ENCODE measurements at regions not wholly inside any gene's neighbourhood (a gene's known extent, or its start where the extent isn't known, plus 50 kb on each side); places are given as distances from the start of the nearest gene placed in this dataset.

DNA sequence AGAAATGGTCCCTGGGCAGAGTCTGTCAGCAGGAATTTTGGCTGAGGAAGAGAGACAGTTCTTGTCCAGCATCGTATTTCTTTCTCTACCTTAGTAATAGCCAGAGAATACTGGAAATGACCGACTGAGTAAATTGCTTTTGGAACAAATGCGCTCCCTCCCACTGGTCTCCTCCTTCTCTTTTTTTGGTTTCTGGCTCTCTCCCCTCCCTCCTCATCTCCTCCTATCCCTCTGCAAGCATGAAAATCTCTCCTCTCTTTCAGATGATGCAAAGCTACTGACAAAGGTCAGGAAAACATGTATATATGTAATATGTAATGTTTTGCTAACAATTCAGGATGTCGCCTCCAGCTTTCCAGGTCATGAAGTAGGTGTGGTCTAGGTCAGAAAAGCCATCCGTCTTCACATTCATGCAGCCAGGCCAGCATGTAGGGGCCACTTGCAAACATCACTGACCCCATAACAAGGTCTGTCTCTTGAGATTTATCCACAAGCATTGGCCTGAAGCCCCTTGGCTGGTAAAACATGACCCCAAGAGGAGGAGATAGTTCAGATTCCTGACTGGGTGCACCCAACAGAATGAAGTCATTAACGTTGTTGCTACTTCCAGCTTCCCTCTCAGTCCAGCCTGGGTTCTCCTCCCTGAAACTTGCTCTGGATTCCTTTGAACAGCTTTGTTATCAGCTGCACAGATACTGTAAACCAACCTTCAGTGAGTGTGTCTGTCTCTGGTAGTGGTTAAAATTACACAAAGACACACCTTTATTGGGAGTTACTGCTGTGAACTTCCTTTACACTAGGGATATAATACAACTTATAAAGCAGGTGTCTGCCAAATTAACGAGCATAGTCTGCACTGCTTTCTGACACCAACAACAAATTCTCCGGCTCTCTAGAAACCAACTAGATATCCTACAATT, 864.4 kb upstream of the KLHL29 start:
- DNase-seq, result no peak

DNA sequence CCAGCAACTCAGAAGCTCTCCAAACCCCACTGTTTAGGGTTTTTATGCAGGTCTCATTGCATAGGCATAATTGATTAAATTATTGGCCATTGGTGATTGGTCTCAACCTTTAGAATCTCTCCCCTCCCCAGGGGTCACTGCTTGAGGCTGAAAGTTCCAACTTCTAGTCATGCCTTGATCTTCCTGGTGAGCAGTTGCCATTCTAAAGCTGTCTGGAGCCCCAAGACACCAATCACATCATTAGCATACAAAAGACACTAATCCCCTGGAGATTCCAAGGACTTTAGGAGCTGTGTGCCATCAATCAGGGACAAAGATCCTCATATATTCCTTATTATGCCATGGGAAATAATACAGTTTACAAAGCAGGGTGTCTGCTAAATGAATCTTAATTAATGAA, 863.4 kb upstream of the KLHL29 start:
- DNase-seq, result no peak

DNA sequence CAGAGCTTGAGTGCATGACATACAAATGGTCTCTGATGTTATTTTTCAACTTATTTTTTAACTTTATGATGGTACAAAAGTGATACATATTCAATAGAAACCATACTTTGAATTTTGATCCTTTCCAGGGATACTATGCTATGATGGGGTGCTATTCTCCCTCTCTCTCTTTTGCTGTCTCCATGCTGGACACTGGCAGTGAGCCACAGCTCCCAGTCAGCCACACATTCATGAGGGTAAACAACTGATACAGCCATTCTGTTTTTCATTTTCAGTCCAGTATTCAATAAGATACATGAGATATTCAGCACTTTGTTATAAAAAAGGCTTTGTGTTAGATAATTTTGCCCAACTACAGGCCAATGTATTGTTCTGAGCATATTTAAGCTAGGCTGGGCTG, 859.3 kb upstream of the KLHL29 start:
- DNase-seq, result no peak

DNA sequence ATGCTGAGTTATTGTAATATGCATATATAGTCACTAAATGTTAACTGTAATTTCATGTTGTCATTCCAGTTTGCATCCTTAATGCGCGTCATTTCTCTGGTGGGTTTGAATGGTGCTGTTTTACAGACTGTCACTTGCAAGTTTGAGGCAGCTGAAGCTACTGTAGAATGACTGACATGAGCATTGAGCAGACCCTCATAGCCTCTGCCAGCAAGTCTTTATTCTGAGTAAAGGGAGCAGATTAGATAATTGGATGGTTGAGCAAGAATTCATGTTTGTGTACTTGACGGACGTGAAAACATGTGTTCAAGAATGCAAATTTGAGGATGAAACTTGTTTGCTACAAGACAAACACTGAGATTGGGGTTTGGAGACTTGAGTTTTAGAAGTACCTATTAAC, 854.8 kb upstream of the KLHL29 start:
- no peak for DNase-seq

DNA sequence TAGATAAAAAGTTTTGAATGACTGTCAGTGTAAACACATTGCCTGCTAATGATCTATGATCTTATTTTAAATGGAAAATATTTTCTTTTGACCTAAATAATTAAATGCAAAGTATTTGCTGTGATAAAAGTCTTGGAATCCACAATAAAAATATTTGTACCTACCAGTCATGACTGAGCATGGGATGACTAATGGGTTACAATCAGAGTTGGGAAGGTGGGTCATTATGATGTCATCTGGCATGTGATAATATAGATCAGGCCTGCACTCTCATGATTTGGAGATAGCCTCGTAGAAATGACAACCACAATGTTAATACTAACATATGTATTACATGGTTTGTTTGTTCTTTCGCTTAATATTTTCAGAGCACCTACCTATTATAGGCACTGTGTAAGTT, 848.8 kb upstream of the KLHL29 start:
- no peak for DNase-seq

DNA sequence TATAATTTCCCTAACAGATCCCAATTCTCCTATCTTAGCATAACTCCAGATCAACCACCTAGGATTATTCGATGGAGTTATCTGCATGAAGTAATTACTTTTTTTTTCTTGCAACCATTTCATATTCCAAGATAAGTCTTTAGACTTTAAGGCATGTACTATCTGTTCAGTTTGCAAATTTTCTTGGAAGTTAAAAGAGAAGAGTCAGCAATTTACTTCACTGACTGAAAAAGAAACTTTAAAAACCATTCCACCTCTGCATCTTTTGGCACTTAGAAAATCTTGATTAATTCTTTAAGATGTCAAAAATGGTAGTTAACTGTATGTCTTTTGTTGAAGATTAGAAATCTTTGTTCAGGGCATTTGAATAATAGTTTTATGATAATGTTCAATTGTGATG, 830.5 kb upstream of the KLHL29 start:
- DNase-seq, result no peak

DNA sequence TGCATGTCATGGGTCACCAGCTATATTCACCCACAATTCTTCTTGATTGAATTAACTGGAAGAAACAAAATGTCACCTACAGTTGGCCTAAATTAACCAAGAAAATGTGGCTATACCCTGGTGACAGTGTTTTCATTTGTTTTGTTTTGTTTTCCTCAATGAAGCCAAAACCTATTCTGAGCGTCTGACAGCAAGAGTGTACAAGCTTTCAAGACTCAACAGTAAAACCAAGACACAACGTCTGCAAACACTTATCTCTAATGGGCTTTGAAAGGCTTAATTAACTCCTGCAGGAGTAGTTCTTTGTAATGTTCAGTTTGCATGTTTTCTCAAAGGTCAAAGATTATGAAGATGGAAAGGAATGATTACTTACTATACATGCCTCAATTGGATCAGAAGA, 827.6 kb upstream of the KLHL29 start:
- DNase-seq, result no peak

DNA sequence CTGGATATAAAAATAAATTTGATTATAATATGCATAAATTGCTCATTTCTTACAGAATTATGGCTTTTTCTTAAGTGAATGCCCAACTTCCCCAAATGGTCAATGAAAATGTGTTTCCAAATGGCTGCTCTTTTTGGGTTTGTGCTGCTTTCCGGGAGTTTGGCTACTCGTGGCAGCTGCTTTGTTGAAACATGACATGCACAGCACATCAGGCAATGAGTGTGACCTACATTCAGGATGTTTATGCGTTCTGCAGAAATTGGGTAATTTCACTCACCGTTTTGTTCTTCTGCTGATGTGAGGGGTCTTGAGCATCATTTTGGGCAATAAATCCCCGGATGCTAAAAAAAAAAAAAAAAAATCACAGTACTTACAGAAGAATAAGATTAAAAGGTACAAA, 825.0 kb upstream of the KLHL29 start:
- DNase-seq, result no peak

DNA sequence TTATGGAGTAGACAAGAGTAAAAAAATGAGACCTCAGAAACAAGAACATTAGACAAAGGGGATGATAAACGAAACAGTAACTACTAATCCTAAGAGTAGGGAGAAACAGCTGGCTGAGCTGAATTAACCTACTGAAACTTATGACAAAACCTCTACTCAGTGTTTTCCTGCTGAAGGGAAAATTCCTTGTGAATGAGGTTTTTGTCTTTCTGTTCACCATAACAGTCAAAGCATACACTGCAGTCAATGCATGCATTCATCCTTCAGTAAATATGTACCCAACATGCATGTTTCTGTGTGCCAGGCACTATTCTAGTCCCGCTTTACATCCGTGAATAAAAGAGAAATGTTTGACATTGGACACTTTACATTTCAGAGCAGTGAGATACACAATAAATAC, 805.6 kb upstream of the KLHL29 start:
- DNase-seq, result no peak

DNA sequence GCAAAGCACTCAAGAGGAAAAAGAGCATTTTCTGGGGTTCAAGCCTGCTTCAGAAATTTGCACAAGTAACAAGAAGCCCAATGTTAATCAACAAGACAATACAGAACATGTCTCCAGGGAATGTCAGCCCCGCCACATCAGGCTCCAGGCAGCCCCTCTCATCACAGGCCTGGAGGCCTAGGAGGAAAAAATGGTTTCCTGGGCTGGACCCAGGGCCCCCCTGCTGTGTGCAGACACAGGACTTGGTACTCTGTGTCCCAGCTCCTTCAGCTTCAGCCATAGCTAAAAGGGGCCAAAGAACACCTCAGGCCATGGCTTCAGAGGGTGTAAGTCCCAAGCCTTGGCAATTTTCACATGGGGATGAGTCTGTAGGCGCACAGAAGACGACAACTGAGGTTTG, 802.9 kb upstream of the KLHL29 start:
- no peak for DNase-seq

DNA sequence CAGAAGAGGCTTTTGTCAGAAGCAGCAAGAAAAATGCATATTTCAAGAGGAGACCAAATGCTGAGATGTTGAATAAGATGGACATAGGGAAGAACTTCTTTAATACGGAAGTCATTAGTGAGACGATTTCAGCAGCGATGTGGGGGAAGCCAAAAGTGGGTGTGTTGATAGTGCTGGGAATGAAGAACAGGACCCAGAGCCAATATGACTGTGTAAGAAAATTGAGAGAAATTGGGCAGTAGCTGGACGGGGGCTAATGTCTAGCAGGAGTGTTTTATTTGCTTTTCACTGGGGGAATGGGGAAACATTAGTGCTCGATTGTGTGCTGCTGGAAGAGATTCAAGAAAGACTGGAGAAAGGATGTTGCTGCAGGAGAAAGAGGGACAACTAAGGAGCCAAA, 788.7 kb upstream of the KLHL29 start:
- no peak for DNase-seq

DNA sequence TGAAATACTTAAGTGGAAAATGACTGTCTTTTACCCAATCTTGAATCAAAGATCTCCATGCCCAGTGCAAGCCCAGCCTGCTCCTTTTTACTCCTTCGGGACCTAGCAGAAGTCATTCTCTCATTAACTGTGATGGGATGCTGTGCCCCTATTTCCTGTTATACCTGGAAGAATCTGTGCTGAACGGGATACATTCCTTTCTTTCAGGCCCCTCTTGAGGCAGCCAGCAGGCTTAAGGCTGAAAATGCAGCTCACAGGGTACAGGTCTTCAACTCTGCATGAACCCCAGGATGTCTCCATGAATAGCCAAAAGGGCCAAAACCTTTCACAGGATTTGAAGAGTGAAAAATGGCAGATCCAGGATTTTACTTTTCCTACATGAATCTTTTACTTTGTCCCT, 784.8 kb upstream of the KLHL29 start:
- DNase-seq, result no peak

DNA sequence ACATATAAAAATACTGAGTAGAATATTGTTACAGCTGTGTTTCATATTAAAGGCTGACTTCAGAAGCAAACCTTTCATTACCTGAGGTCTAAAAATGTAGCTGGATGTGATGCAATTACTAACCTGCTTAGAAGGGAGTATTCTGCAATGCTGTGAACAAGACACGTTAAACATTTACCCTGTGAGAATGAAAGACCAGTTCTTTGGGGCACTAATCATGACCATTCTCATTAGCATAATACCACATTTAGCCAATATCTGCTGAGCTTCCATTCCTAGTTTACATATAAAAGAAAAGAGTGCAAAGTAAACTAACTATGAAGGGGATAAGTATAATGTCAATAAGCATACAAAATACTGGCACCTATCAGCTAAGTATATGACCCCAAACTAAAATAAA, 784.0 kb upstream of the KLHL29 start:
- DNase-seq, result no peak

DNA sequence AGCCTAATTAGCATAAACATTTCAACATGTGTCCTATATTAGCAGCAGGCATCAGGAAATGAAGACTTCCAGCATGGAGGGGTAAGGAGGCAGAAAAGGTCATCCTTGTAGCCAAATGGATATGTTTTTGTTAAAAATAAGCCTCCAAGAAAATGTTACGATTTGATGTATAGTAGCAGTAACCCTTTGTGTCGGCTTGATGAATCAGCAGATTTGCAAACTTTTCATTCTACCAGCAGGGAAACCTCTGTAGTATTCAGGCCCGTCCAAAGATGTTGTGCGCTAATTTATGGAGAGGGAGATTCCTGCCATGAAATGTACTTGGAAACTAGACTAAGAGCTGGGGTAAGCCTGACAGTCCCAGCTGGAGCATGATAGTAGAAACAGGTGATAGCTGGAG, 780.8 kb upstream of the KLHL29 start:
- no peak for DNase-seq

DNA sequence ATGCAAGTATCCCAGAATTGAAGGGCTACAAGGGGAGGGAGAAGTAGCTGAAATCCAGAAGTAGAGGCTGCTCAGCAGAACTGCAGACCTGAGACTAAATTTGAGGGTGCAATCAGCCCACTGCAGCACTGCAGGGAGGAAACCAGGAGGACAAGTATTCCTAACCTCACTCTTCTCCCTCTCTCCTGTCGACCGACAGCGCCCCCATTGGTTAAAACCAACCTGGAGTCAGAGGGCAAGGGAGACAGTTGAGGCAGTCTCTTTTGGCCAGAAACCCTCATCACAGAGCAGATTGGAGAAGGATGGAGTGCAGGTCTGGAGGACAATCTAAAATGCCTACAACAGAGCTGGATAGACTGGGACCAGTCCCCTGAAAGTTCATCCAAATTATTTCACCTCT, 768.9 kb upstream of the KLHL29 start:
- DNase-seq, result no peak

DNA sequence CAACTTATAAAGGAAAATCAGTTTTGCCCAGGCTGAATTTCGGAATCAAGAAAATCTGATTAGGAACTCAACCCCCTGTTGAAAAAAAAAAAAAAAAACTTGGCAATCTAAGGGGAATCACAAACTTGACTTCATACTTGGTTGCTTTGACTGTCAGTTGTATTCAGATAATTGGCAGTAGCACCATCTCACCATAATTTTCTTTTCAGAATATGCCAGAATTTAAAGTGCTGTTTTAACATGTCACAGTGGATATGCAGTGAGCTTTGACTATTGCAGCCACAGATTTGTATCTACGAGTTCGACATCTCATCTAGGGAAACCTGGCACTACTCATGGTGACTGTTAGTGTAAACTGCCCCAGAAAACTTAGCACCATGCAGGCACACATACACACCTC, 761.4 kb upstream of the KLHL29 start:
- DNase-seq, result no peak

DNA sequence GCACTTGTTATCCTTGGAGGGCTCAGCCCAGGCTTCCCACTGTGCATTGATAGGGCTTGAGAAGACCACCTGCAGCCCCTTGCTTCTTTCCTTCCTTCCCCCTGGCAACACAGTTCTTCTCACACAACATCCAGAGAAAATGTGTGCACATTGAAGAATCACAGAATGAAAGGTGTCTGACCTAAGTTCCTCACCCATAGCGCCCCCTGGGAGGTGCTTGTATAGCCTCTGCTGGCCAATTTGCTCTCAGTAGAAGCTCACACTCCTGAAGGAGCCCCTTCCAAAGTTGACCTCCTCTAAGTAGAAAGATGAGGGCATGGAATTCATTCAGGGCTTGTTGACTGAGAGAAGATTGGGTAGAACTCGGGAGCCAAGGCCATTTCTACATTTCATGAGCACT, 758.4 kb upstream of the KLHL29 start:
- DNase-seq, result no peak

DNA sequence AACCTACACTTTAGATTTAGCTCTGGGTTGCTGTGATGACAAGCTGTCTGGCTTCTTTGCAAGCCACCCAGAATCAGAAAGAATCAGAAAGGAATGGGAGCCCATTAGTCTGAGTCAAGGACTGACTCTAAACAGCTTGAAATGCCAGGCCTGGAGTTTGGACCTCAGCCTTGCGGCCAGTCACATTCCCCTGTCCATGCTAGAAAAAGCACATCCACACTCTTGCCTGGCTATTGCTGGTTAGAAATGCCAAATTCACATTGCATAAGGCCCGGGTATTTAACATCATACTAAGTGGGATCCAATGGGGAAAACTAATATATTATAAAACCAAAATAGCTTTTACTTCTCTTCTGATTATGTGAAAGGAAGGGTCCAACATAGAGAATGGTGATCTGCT, 756.8 kb upstream of the KLHL29 start:
- DNase-seq, result no peak

DNA sequence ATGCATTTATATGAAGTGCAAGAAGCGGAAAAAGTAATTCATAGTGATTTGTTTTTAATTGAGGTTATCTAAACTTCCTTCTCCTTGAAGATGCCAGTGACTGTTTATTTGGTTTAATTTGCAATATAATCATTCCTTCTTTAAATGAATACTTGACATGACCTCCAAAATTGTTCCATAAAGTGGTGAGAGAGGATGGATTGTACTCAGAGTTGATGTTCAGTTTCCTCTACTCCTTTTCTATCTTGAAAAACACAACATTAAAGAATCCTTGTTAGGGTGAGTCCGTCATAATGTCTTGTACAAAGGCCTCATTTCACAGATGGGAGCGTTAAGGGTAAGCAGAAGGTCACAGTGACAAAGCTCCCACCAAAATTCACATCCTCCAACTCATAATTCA, 756.1 kb upstream of the KLHL29 start:
- DNase-seq, result no peak

DNA sequence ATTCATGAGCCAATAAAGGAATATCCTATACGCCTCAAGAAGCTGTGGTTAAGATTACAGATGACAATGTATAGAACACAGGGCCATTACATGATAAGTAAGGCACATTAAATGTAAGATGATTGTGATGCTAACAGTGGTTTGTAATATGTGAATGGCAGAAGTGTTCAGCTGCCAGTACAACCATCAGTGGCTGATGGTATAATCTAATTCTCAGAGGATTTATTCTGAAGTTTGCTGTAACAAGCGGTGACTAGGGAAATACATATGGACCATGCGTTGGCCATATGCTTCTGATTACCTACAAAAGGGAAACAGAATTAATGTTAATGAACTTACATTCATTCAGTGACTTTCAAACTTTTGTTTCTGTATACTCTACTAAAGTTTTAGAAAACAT, 750.8 kb upstream of the KLHL29 start:
- DNase-seq, result no peak

DNA sequence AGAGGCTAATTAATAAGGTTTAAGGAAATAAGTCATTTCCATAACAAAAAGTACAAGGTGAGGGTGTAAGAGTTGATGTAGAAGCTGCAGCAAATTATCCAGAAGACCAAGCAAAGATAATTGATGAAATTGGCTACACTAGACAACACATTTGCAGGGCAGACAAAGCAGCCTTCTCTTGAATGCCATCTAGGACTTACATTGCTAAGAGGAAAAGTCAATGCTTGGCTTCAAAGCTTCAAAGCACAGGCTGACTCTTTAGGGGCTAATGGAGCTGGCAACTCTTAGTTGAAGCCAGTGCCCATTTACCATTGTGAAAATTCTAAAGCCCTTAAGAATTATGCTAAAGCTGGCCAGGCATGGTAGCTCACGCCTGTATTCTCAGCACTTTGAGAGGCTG, 728.6 kb upstream of the KLHL29 start:
- no peak for DNase-seq

DNA sequence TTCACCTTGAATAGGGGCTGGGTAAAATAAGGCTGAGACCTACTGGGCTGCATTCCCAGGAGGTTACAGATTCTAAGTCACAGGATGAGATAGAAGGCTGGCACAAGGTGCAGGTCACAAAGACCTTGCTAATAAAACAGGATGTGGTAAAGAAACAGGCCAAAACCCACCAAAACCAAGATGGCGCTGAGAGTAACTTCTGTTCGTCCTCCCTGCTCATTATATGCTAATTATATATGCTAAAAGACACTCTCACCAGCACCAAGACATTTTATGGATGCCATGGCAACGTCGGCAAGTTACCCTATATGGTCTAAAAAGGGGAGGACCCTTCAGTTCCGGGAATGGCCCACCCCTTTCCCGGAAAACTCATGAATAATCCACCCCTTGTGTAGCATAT, 711.5 kb upstream of the KLHL29 start:
- DNase-seq, result no peak

DNA sequence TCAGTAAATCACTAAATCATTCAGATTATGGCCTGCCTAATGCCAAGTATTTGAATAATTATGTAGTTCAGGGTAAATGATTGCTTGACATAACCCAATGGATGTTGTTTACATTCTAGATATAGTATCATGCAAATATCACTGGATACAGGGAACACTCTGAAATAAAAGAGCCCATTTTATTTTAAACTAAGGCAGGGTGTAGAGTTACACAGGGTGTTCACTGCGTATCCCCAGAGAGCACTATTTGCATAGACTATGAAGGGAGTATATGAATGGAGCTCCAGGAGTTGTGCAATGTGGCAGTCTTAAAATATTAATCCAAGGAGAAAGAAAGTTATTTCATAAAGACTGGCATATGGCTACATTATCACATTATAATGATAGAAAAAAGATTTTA, 701.1 kb upstream of the KLHL29 start:
- no peak for DNase-seq

DNA sequence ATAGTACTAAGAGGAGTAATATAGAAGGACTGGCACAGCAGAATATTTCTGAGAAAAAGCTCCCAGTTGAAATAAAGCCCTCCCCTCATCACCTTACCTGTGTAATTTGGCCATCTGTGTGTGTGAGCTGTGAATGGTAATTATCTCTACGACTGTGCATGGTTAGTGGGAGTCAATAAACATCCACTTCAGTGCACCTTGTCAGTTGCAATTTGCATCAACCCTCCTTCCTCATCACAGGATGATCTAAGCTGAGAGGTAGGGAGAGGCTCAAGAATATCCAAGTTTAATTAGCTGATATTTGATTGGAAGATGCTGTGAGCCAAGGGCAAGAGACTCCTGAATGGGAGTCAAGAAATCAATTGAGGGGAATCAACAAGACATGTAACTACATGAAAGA, 694.9 kb upstream of the KLHL29 start:
- no peak for DNase-seq

DNA sequence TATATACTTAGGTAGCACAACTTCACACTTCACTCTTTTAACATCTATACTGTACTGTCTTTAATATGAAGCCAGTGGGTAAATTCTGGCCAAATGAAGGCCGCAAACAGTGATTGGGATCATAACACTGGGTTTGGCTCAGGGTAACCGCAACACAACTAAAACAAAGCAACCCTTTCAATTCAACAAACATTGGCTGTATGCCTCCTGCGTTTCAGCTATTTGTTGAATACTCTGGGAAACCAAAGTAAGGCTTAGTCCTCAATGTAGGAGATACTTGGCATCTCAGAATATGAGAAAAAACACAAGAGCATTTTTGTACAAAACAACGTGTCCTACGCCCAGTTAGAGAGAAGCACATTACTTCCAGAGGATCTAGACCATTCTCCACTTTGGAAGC, 693.3 kb upstream of the KLHL29 start:
- DNase-seq, result no peak
